TTC549 (cell line): ENCODE measurements at regions not wholly inside any gene's neighbourhood (a gene's known extent, or its start where the extent isn't known, plus 50 kb on each side); places are given as distances from the start of the nearest gene placed in this dataset.
"Not testable (repeated sequence)": the region's sequence is repeated elsewhere in the genome, so short reads cannot be mapped to it uniquely, and the experiment has no call there.

Experiments
- FAIRE-seq: peaks from 2 replicates; lab custom pipeline; 2012; peaks lifted over from hg19 to GRCh38; lab: Jason Lieb, UNC

DNA sequence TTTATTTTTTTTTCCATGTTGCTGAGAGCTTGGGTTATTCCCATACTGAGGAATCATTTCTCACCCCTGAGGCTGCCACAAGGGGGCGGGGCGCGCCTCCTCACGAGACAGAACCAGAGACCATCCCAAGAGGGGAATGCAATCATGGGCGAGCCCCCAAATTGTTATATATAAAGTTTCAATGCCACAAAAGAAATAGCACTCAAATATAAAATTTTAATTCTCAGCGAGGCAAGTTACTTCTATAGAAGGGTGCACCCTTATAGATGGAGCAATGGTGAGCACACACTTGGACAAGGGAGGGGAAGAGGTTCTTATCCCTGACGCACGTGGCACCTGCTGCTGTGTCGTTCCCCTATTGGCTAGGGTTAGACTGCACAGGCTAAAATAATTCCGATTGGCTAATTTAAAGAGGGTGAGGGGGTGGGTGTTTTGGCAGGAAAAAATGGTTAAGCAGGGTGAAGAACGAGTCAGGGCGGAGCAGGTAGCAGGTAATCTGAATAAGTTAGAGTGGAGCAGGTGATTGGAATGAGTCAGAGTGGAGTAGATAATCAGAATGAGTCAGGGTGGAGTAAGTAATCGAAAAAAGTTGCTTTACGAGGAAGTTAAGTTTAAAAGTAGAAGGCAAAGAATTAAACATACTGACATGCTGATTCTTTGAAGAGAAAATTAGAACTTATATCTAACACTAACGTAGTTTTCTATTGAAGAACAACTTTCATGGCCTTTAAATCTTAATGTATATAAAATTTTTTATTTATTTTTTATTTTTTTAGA, 177.5 kb downstream of the MTCL1 start:
- FAIRE-seq: no peak

DNA sequence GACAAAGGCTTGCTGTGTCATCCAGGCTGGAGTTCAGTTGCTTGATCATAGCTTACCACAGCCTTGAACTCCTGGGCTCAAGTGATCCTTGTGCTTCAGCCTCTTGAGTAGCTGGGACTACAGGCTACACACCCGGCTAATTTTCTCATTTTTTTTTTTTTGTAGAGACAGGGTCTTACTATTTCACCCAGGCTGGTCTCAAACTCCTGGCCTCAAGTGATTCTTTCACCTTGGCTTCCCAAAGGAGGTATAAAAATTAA, 178.0 kb downstream of the MTCL1 start:
- no peak for FAIRE-seq

DNA sequence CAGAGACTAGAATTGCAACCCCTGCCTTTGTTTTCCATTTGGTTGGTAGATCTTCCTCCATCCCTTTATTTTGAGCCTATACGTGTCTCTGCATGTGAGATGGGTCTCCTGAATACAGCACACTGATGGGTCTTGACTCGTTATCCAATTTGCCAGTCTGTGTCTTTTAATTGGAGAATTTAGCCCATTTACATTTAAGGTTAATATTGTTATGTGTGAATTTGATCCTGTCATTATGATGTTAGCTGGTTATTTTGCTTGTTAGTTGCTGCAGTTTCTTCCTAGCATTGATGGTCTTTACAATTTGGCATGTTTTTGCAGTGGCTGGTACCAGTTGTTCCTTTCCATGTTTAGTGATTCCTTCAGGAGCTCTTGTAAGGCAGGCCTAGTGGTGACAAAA, 182.5 kb downstream of the MTCL1 start:
- not testable (repeated sequence) for FAIRE-seq

DNA sequence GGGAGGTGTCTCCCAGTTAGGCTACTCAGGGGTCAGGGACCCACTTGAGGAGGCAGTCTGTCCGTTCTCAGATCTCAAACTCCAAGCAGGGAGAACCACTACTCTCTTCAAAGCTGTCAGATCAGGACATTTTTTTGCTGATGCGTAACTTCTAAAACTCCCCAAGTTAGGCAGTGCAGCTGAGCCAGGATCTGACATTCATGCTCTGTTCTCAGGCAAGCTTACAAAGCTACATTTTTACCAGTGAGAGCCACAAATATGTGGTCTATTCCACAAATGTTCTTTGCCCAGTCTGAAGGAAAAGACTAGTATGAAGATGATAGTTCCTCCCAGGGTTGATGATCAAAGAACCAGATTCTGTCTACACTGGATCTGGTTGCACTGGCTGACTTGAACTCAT, 184.1 kb downstream of the MTCL1 start:
- no peak for FAIRE-seq

DNA sequence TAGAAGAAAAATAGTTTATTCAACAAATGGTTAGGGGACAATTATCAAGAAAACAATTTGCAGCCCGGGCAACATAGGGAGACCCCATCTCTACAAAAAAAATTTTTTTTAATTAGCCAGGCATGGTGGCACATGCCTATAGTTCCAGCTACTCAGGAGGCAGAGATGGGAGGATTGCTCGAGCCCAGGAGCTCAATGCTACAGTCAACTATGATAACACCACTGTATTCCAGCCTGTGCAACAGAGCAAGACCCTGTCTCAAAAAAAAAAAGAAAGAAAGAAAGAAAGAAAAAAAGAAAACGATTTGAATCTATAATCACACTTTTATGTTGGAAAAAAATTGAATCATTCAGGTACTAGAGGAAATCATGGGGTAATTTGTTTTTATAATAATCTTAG, 185.1 kb downstream of the MTCL1 start:
- FAIRE-seq: not testable (repeated sequence)

DNA sequence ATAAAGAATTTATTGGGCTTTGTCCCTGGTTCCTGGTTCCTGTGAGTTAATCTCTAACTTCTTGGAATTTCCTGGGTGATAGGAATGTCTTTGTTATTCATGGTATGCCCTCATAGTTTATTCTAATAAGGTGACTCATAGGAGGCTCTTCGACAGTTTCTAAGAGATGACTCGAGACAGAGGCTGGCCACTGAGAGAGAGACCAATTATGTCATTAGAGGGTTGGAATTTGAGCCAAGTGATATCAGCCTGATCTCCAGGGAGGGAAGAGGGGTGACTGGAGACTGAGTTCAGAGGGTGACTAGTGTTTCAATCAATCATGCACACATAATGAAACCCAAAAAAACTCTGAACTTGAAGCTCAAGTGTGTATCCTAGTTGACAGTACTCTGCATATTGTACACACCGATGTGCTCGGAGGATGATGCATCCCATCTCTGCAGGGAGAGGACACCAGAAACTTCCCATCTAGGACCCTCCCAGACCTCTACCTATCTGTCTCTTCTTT, 185.7 kb downstream of the MTCL1 start:
- no peak for FAIRE-seq

DNA sequence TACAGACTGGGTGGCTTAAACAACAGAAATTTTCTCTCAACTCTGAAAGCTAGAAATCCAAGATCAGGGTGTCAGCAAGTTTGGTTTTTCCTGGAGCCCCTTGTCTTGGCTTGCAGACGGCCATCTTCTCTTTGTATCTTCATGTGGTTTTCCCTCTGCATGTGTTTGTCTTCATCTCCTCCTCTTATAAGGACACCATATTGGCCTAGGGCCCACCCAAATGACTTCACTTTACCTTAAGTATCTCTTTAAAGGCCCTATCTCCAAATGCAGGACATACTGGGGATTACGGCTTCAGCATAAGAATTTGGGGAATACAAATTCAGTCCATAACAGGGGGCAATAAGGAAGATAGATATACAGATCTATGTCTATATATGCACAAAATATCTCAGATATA, 187.9 kb downstream of the MTCL1 start:
- FAIRE-seq: no peak

DNA sequence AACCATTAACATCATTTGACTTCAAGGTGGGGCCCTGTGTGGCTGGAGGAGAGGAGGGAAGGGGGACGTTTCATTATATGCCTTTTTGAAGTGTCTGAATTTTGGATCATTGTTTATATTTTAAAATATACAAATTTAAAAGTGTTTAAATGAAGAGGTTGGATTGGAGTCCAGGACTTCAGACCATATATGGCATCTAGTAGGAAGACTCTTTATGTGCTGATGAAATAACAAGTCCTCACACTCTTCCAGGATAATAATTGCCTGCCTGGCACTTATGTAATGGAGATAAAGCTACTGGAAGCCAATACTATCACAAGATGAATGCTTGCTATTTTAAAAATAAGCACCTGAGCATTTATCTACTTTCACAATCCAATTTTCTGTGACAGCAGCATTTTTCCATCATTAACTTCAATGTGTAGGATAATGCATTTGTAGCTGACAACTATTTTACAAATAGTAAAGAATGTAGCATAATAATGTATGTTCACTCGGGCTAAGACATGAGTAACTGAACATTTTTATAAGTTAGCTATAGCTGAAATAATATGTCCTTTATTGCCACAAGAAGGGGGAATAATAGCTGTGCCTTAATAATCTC, 188.4 kb downstream of the MTCL1 start:
- FAIRE-seq: no peak

DNA sequence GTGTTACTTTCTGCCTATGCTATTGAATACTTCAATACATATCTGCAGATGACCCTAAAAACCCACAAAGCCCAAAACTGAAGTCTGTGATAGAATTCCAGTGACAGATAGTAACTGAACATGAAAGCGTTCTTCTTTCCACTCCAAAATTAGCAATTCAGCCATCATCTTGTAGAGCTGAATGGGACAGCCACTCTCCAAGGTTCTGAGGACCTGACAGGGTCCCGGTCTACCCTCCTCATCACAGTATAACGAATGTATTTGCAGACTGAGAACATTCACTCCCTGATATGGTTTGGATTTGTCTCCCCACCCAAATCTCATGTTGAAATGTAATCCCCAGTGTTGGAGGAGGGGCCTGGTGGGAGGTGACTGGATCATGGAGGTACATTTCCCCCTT, 189.5 kb downstream of the MTCL1 start:
- no peak for FAIRE-seq

DNA sequence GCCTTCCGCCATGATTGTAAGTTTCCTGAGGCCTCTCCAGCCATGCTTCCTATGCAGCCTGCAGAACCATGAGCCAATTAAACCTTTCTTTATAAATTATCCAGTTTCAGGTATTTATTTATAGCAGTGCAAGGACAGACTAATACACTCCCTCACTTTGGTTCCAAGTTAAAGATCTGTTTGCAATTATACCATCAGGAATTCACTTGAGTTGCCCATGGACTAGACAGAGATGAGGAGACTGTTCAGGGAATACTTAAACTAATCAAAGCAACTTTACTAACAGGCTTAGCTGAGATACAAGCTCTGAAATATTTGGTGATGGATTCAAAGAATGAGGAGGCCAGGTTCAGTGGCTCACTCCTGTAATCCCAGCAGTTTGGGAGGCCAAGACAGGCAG, 190.0 kb downstream of the MTCL1 start:
- no peak for FAIRE-seq

DNA sequence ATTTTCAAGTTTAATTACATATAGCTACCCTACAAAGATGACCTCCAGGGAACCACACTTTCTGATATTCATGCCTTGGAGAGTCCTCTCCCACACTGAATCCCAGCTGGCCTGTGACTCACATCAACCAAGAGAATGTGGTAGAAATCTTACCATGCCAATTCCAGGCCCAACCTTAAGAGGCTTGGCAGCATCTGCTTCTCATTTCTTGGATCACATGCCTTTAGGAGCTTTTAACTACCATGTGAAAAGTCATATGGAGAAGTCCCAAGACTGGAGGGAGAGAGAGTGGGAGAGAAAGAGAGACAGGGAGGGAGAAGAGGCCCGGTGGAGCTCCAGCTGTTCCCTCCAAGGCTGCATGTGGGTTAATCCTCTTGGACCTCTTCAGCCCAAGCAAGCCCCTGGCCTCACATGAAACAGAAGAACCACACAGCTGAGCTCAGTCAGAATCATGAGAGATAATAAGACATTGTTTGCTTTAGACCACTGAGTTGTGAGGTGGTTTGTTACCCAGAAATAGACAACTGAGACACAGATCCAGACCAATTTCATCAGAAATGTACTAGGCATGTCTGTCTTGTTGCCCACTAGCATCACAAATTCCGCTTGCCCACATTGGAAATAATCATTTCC, 190.7 kb downstream of the MTCL1 start:
- FAIRE-seq: no peak

DNA sequence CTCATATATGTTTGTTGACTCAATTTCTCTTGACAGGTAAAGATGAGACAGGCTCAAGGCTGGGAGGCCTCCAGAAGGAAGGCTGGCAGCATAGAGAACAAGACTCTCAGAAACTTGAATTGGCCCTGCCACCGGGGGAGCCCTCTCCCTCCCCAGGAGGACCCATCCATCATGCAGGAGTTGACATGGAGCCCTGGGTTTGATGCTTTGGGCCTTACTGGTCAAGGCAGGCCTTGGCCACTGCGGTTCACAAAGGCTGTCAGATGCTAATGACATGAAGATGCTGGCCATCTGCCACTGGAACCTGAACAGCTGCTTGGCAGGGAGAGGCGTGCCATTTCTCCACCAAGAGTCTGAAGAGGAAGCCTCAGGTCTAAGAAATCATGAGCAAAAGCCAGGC, 193.6 kb downstream of the MTCL1 start:
- FAIRE-seq: no peak

DNA sequence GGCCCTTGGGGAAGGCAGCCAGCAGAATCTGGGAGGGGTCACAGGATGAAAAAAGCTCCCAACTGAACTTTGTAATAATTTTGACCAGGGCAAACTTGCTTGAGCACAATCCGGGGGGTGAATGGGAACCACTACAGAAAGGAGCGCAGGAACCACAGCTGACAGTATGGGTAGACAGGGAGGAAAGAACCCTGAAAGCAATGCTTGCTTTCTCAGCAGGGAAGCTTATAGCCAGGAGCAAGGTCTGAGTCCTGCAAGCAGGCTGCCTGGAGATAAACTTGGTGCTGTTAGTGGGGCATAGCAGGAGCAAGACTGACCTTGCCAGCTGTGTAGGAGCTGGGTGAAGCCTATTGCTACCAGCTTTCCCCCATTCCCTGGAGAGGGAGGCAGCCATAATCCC, 195.2 kb downstream of the MTCL1 start:
- FAIRE-seq: no peak

DNA sequence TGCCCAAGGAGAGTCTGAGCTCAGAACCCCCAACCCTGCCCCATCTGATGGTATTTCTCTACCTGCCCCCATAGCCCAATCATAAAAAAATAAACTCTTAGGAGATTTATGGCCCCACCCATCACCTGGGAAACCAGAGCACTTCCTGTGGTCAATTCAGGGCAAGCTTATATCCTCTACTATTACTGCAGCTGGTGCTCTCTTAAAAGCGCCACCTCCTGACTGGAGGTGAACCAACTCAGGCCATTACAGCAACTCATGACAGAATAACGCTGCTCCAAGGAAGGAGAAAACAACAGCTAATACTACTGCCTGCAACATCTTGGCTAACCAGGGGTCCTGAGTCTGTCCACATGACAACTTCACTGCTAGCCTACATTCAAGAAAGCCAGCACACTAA, 195.7 kb downstream of the MTCL1 start:
- FAIRE-seq: no peak

DNA sequence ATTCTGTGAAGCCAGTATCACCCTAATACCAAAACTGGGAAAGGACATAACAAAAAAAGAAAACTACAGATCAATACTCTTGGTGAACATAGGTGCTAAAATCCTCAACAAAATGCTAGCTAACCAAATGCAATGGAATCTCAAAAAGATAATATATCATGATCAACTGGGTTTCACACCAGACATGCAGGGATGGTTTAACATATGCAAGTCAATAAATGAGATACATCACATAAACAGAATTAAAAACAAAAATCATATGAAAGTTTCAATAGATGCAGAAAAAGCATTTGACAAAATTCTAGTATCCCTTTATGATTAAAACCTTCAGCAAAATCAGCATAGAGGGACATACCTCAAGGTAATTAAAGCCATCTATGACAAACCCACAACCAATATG, 198.2 kb upstream of the NDUFV2 start:
- FAIRE-seq: no peak

DNA sequence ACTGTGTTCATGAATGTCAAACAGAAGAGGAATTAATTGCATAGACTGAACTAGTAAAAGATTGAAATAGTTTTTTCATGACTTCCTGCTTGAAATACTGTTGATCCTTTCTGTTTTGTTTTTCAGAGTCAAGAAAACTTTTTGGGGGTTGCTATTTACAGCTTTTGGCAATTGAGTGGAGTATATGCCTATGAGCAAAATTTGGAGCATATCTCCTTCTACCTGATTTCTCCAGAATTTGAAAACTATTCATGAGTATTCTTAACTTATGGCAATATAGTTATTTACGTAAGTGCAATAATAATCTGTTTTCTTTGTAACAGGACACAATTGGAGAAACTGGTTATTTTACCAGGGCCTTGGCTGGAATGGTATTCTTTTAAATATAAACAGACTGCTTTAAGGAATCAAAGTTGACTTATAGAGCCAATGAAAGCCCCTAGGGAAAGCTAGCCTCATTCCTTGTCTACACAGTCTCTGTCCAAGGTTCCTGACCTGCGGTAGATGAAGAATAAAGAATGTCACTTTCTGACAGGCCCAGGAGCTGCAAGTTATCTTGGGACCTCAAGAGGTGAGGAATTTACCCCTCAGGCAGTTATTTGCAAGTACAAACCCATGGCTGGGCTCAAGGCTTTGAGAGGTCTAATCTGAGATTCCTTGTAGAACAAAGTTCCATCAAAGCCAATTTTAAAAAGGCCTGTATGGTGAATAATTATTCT, 193.5 kb upstream of the NDUFV2 start:
- FAIRE-seq: no peak

DNA sequence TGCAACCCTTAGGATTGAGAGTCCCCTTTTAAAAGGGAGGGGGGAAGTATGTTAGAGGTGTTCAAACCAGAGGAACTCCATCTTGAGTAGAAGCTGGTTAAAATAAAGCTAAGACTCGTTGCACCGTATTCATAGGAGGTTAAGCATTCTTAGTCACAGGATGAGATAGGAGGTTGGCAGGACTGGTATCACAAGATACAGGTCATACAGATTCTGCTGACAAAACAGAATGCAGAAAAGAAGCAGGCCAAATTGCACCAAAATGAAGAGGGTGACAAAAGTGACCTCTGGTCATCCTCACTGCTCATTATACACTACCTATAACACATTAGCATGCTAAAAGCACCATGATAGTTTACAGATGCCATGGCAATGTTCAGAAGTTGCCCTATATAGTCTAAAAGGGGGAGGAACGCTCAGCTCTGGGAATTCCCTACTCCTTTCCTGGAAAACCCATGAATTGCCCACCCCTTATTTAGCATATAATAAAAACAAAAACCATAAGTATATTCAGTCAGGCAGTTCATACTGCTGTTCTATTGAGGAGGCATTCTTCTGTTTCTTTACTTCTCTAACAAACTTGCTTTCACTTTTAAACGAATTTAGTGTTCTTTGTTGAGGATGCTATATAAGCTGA, 192.2 kb upstream of the NDUFV2 start:
- no peak for FAIRE-seq

DNA sequence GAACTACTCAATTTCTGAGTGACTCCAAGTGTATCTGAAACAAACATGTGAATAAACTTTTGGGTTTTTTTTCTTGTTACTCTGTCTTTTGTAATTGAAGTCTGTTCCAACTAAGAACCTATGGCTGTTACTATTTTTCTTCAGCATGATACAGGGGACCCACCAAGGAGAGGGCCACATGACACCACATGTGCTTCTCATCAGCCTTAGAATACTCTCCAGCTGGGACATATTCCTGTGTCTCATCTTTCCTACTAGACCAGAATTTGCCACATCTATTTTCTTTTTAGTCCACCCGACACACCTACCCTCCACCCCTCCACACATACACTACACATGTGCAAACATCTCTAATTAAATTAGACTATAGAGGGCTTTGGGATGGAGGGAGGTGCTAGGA, 191.7 kb upstream of the NDUFV2 start:
- FAIRE-seq: no peak

DNA sequence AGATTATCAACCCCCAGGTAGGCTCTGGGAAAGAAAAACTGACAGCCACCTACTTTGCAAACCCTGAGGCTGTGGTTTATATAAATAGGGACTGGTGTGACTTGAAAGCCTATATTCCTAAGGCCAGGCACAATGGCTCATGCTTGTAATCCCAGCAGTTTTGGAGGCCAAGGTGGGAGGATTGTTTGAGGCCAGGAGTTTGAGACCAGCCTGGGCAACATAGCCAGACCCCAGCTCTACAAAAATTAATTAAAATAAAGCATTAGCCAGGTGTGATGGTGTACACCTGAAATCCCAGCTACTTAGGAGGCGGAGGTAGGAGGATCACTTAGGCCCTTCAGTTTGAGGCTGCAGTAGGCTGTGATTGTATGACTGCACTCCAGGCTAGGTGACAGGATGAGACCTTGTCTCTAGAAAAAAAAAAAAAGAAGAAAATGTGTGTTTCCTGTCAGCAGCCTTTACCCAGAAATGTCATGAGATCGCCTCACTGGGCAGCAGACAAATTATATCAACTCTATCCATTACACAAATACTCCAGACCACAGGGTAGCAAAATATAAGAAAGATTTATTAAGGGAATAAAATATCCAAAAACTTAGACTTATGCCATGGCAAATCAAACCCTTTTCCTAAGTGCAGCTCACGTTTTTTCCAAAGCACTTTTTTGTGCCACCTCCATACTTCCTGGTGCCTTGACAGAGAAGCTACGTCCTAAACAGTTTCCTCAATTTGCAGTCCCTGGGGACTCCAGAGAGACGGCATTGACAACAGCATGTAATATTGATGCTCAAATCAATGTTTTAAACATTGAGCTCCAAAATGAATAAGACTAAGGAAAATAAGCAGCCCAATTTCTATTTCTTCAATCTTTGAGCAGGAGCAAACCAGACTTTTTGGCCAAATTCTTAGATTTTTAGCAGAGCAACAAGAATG, 190.8 kb upstream of the NDUFV2 start:
- FAIRE-seq: no peak

DNA sequence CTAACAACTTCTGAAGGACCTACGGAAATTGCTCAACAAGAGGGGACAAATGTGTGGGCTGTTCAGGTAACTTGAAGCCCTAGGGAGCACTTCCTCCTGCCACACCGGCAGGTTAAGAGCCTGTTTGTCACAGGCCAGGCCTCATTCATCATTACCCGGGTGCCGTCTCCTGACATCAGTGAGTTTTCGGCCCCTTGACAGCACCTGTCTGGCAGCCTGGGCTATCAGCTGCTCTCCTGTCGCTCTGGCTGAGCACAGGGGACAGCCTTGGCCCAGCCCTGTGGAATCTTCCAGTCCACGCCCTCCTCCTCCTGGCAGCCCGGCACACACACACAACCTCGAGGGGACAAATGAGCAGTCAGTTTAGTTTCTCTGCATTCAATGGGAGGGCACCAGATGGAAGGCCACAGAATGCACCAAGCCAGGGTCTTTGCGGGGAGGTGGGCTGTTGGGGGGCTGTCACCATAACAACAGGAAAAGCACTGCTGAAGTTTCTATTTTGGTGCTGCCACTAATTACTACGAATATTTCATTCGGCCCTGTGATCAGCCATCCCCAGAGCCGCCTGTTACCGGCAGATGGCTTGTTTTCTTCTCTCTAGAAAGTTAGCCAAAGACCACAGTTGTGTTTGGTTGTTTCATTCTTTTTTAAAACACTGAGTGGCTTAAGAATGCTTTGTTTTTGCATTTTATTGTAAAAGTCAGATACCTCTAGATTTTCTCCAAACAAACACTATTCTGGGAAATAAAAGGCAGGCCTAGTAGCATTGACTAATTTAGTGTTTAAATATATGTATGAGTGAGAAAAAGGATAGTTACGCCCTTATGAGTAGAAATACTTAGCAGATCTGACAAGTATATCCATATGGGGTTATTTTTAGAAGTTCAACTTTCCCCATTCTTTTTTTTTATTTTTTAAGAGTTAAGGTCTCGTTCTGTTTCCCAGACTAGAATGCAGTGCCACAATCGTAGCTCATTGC, 189.9 kb upstream of the NDUFV2 start:
- FAIRE-seq: no peak
